HCT116 (cell line): ENCODE measurements at regions not wholly inside any gene's neighbourhood (a gene's known extent, or its start where the extent isn't known, plus 50 kb on each side); places are given as distances from the start of the nearest gene placed in this dataset.

Experiments used
- EGR1 ChIP-seq: IDR thresholded peaks from 2 replicates; pipeline ENCODE4 v1.6.1; 2012; ENCODE audit warnings: low read depth
- EZH2 ChIP-seq: fragments of 200-600 bp; sonication (generic); IDR thresholded peaks from 2 replicates; pipeline ENCODE4 v1.6.1; 2017; ENCODE audit warnings: antibody characterized with exemption, mixed run types
- JUND ChIP-seq: IDR thresholded peaks from 2 replicates; pipeline ENCODE4 v1.6.1; 2012
- POLR2A ChIP-seq: IDR thresholded peaks from 2 replicates; pipeline ENCODE4 v1.7.0; 2011; ENCODE audit warnings: borderline replicate concordance; ENCODE audit not compliant: insufficient read depth, insufficient read length; ENCODE audit errors: extremely low read depth
- RAD21 ChIP-seq: IDR thresholded peaks from 2 replicates; pipeline ENCODE4 v1.6.1; 2012; ENCODE audit warnings: low read depth, mild to moderate bottlenecking
- SP1 ChIP-seq: IDR thresholded peaks from 2 replicates; pipeline ENCODE4 v1.6.1; 2012; ENCODE audit warnings: low read depth
- SRF ChIP-seq: IDR thresholded peaks from 2 replicates; pipeline ENCODE4 v1.6.1; 2012; ENCODE audit warnings: low read depth
- TCF7L2 ChIP-seq: IDR thresholded peaks from 2 replicates; pipeline ENCODE4 v1.7.0; 2011; ENCODE audit warnings: borderline replicate concordance, inconsistent platforms; ENCODE audit not compliant: insufficient read depth, insufficient read length; ENCODE audit errors: extremely low read depth
- ZNF274 ChIP-seq: fragments of 200-500 bp; sonication (Bioruptor generic); IDR thresholded peaks from 2 replicates; pipeline ENCODE4 v1.6.1; 2014; ENCODE audit warnings: mild to moderate bottlenecking, low read depth, low read length, inconsistent platforms
- TF ChIP-seq, protein P1 (sequence below), 3 experiments: fragments of 200-600 bp in 1 of 3; sonication (generic) in 1 of 3; IDR thresholded peaks in 2 of 3; conservative IDR thresholded peaks in 1 of 3; 2 replicates each; pipeline ENCODE4 v1.5.1; 2012 to 2017; ENCODE audit warnings: low read depth in 2 of 3, low read length in 2 of 3, antibody characterized with exemption in 1 of 3, borderline replicate concordance in 1 of 3, control low read depth in 1 of 3, mild to moderate bottlenecking in 1 of 3, mixed read lengths in 1 of 3, mixed run types in 1 of 3, moderate library complexity in 1 of 3; ENCODE audit not compliant: insufficient read depth in 1 of 3
- TF ChIP-seq, protein P2 (sequence below): IDR thresholded peaks from 2 replicates; pipeline ENCODE4 v1.6.1; 2012; ENCODE audit warnings: low read depth

DNA sequence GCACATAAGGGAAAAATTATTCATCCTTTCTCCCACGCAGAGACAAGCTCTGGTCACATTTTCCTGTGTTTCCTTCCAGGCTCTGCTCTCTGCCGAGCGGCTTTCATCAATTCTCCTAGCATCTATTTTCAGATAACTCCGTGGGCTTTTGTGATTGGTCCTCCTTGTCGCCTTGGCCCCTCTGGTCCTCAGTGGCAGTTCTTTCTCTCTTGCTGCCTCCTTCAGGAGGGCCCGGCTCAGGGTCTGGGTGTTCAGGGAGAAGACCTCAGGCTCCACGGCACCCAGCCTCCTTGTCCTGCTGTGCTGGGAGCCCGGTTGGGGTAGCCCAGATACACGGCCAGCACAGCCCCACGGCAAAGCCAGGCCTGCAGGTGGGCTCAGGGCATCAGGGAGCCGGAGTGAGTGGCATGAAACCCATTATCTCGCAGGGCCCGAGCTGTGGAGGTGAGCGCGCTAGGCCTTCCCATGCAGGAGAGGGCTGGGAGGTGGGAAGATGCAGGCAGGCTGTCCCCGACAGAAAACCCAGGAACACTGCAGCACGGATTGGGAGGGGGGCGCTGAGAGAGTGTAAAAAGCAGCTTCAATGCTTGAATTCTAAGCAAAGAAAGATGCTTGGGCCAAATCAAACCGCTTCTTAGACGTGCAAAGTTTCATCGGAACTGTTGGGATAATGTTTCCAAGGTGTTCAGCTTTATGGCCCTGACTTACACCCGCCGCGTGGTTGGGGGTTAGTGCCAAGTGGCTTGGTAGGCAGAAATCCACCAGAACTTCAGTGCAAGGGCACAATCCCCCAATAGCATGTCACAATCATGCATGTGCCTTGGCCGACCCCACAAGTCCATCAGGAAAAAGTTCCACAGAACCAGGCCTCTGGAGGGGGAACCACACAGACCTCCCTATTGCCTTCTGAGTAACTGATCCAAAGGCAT lies 81.9 kb upstream of the WNT7B start:
- TF ChIP-seq, protein P1, sequence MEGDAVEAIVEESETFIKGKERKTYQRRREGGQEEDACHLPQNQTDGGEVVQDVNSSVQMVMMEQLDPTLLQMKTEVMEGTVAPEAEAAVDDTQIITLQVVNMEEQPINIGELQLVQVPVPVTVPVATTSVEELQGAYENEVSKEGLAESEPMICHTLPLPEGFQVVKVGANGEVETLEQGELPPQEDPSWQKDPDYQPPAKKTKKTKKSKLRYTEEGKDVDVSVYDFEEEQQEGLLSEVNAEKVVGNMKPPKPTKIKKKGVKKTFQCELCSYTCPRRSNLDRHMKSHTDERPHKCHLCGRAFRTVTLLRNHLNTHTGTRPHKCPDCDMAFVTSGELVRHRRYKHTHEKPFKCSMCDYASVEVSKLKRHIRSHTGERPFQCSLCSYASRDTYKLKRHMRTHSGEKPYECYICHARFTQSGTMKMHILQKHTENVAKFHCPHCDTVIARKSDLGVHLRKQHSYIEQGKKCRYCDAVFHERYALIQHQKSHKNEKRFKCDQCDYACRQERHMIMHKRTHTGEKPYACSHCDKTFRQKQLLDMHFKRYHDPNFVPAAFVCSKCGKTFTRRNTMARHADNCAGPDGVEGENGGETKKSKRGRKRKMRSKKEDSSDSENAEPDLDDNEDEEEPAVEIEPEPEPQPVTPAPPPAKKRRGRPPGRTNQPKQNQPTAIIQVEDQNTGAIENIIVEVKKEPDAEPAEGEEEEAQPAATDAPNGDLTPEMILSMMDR (IDR thresholded peaks at IDR 0.05 in 2 of 3, conservative IDR thresholded peaks at IDR 0.05 in 1 of 3; ENCODE audit: borderline replicate concordance in 1 of 3, insufficient read depth in 1 of 3, low read depth in 2 of 3, low read length in 2 of 3) = no peak
- TF ChIP-seq, protein P2, sequence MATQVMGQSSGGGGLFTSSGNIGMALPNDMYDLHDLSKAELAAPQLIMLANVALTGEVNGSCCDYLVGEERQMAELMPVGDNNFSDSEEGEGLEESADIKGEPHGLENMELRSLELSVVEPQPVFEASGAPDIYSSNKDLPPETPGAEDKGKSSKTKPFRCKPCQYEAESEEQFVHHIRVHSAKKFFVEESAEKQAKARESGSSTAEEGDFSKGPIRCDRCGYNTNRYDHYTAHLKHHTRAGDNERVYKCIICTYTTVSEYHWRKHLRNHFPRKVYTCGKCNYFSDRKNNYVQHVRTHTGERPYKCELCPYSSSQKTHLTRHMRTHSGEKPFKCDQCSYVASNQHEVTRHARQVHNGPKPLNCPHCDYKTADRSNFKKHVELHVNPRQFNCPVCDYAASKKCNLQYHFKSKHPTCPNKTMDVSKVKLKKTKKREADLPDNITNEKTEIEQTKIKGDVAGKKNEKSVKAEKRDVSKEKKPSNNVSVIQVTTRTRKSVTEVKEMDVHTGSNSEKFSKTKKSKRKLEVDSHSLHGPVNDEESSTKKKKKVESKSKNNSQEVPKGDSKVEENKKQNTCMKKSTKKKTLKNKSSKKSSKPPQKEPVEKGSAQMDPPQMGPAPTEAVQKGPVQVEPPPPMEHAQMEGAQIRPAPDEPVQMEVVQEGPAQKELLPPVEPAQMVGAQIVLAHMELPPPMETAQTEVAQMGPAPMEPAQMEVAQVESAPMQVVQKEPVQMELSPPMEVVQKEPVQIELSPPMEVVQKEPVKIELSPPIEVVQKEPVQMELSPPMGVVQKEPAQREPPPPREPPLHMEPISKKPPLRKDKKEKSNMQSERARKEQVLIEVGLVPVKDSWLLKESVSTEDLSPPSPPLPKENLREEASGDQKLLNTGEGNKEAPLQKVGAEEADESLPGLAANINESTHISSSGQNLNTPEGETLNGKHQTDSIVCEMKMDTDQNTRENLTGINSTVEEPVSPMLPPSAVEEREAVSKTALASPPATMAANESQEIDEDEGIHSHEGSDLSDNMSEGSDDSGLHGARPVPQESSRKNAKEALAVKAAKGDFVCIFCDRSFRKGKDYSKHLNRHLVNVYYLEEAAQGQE = no peak
- TF ChIP-seq ZNF274 (no peak), JUND (no peak), EZH2 (no peak), POLR2A (no peak), RAD21 (no peak), SP1 (no peak), EGR1 (no peak), TCF7L2 (no peak), SRF (no peak)
